IMR-90 (cell line): ENCODE measurements at regions not wholly inside any gene's neighbourhood (a gene's known extent, or its start where the extent isn't known, plus 50 kb on each side); places are given as distances from the start of the nearest gene placed in this dataset.

Experiments
- ATAC-seq: fragments of 200-7000 bp; cut with Tn5 transposase; 2 replicates; pipeline ENCODE4 v1.9.1; 2020; ENCODE audit warnings: low read depth, mild to moderate bottlenecking, moderate library complexity
- BruUV-seq: library from RNA; stranded (reverse); fragments of 400-500 nt; replicated peaks from 2 replicates; lab custom pipeline; 2021; lab: Mats Ljungman, UMichigan
- CTCF ChIA-PET: fragments of 300-600 bp; formaldehyde crosslinking; extraction: SDS; loops from one replicate; lab custom pipeline; 2021; ENCODE audit warnings: antibody characterized with exemption; lab: Yijun Ruan, JAX
- POLR2A ChIA-PET: fragments of 300-600 bp; sonication (Branson Sonifier 250); formaldehyde crosslinking; loops from one replicate; lab custom pipeline; 2022; ENCODE audit warnings: antibody characterized with exemption; ENCODE audit not compliant: unreplicated experiment; lab: Charles Lee
- DNase-seq: peaks from one replicate; pipeline ENCODE4 v3.0.0; 2013
- H2AFZ ChIP-seq: replicated peaks from 2 replicates; pipeline ENCODE3; 2013; ENCODE audit warnings: low read length, mild to moderate bottlenecking; ENCODE audit not compliant: poor library complexity
- H2AK5ac ChIP-seq: 2 replicates; pipeline ENCODE4 v1.6.1; 2013; ENCODE audit warnings: low read depth, low read length, inconsistent platforms
- H2AK9ac ChIP-seq: replicated peaks from 2 replicates; pipeline ENCODE3; 2013; ENCODE audit warnings: mild to moderate bottlenecking, low read depth, low read length, moderate library complexity; ENCODE audit not compliant: poor library complexity
- H2BK120ac ChIP-seq: 2 replicates; pipeline ENCODE4 v1.6.1; 2013; ENCODE audit warnings: low read depth, low read length, inconsistent platforms
- H2BK15ac ChIP-seq: 3 replicates; pipeline ENCODE4 v1.6.1; 2013; ENCODE audit warnings: low read depth, low read length, inconsistent platforms
- H2BK20ac ChIP-seq: 2 replicates; pipeline ENCODE4 v1.6.1; 2013; ENCODE audit warnings: low read depth, mild to moderate bottlenecking, inconsistent platforms, low read length, moderate library complexity
- H2BK5ac ChIP-seq: 2 replicates; pipeline ENCODE4 v1.6.1; 2013; ENCODE audit warnings: mild to moderate bottlenecking, low read depth, low read length, inconsistent platforms; ENCODE audit not compliant: poor library complexity, severe bottlenecking
- H3K14ac ChIP-seq: replicated peaks from 2 replicates; pipeline ENCODE4 v1.6.1; 2013; ENCODE audit warnings: low read depth, low read length, inconsistent platforms
- H3K18ac ChIP-seq: 2 replicates; pipeline ENCODE4 v1.6.1; 2013; ENCODE audit warnings: low read depth, low read length, control low read depth
- H3K23ac ChIP-seq: 2 replicates; pipeline ENCODE4 v1.6.1; 2013; ENCODE audit warnings: low read depth, low read length, inconsistent platforms
- H3K27ac ChIP-seq: 2 replicates; pipeline ENCODE4 v1.5.1; 2013; ENCODE audit warnings: mild to moderate bottlenecking, control low read depth, low read length; ENCODE audit not compliant: insufficient read depth
- H3K27me3 ChIP-seq: 2 replicates; pipeline ENCODE4 v1.6.1; 2013; ENCODE audit warnings: low read length; ENCODE audit not compliant: control insufficient read depth, insufficient read depth
- H3K36me3 ChIP-seq: 2 replicates; pipeline ENCODE4 v1.6.1; 2013; ENCODE audit warnings: low read length, mixed read lengths; ENCODE audit not compliant: control insufficient read depth, insufficient read depth
- H3K4ac ChIP-seq: 2 replicates; pipeline ENCODE4 v1.6.1; 2013; ENCODE audit warnings: low read depth, low read length, inconsistent platforms
- H3K4me1 ChIP-seq: 2 replicates; pipeline ENCODE4 v1.6.1; 2013; ENCODE audit warnings: low read length, mixed read lengths; ENCODE audit not compliant: control insufficient read depth, insufficient read depth
- H3K4me2 ChIP-seq: 2 replicates; pipeline ENCODE4 v1.6.1; 2013; ENCODE audit warnings: low read depth, mild to moderate bottlenecking, control low read depth, low read length, moderate library complexity
- H3K4me3 ChIP-seq: 2 replicates; pipeline ENCODE4 v1.5.1; 2013; ENCODE audit warnings: low read depth, mild to moderate bottlenecking, control low read depth, low read length, moderate library complexity; ENCODE audit not compliant: insufficient read depth
- H3K56ac ChIP-seq: 2 replicates; pipeline ENCODE4 v1.6.1; 2013; ENCODE audit warnings: low read length, inconsistent platforms; ENCODE audit not compliant: insufficient read depth; ENCODE audit errors: extremely low read depth
- H3K79me1 ChIP-seq, 2 experiments: 2 replicates each; pipeline ENCODE4 v1.6.1; 2013; ENCODE audit warnings: low read length in 2 of 2, inconsistent platforms in 1 of 2, low read depth in 1 of 2
- H3K9ac ChIP-seq: 2 replicates; pipeline ENCODE4 v1.6.1; 2013; ENCODE audit warnings: low read depth, low read length, control low read depth
- H3K9me1 ChIP-seq: 2 replicates; pipeline ENCODE4 v1.6.1; 2013; ENCODE audit warnings: low read length, inconsistent platforms; ENCODE audit not compliant: insufficient read depth
- H3K9me3 ChIP-seq: 2 replicates; pipeline ENCODE4 v1.6.1; 2013; ENCODE audit warnings: low read length; ENCODE audit not compliant: control insufficient read depth, insufficient read depth
- H4K20me1 ChIP-seq: 2 replicates; pipeline ENCODE4 v1.6.1; 2013; ENCODE audit warnings: low read length, inconsistent platforms; ENCODE audit not compliant: insufficient read depth
- H4K5ac ChIP-seq: 2 replicates; pipeline ENCODE4 v1.6.1; 2013; ENCODE audit warnings: mild to moderate bottlenecking, low read depth, low read length, control low read depth
- H4K8ac ChIP-seq, 2 experiments: 2 replicates each; pipeline ENCODE4 v1.6.1; 2013; ENCODE audit warnings: low read depth in 2 of 2, low read length in 2 of 2, control low read depth in 1 of 2, inconsistent platforms in 1 of 2
- H4K91ac ChIP-seq: 2 replicates; pipeline ENCODE4 v1.6.1; 2013; ENCODE audit warnings: low read depth, low read length, inconsistent platforms; ENCODE audit not compliant: insufficient read depth
- BHLHE40 ChIP-seq: fragments of 150-350 bp; IDR thresholded peaks from 2 replicates; pipeline ENCODE4 v1.6.1; 2016; ENCODE audit warnings: mild to moderate bottlenecking, low read depth, low read length
- CEBPB ChIP-seq: IDR thresholded peaks from 2 replicates; pipeline ENCODE4 v1.6.1; 2012; ENCODE audit warnings: low read depth, low read length, improper control_type of control experiment
- CTCF ChIP-seq: conservative IDR thresholded peaks from 2 replicates; pipeline ENCODE4 v1.5.1; 2012; ENCODE audit warnings: mild to moderate bottlenecking, low read depth, low read length, improper control_type of control experiment
- MAZ ChIP-seq: IDR thresholded peaks from 2 replicates; pipeline ENCODE4 v1.6.1; 2012; ENCODE audit warnings: low read depth, mild to moderate bottlenecking, low read length, improper control_type of control experiment, moderate library complexity, borderline replicate concordance
- NFE2L2 ChIP-seq: fragments of 150-350 bp; IDR thresholded peaks from 2 replicates; pipeline ENCODE4 v1.6.1; 2016; ENCODE audit warnings: low read depth, mild to moderate bottlenecking, low read length
- POLR2A ChIP-seq: IDR thresholded peaks from 2 replicates; pipeline ENCODE4 v1.6.1; 2012; ENCODE audit warnings: mild to moderate bottlenecking, low read depth, low read length
- RAD21 ChIP-seq: IDR thresholded peaks from 2 replicates; pipeline ENCODE4 v1.6.1; 2012; ENCODE audit warnings: low read length, improper control_type of control experiment
- RCOR1 ChIP-seq: IDR thresholded peaks from 2 replicates; pipeline ENCODE4 v1.6.1; 2012; ENCODE audit warnings: mild to moderate bottlenecking, low read length, improper control_type of control experiment; ENCODE audit not compliant: insufficient replicate concordance
- WGBS, 2 experiments: methylation state at CpG; one replicate each; pipeline versions ENCODE4 v1.1.5 to v1.1.7; 2013; ENCODE audit warnings: missing lambda C conversion rate in 2 of 2; ENCODE audit not compliant: insufficient read length in 1 of 2; ENCODE audit errors: extremely low coverage in 2 of 2; 5-methylcytosine and 5-hydroxymethylcytosine counted together
- dilution Hi-C: fragments of 300-500 bp; cut with HindIII; formaldehyde crosslinking; loops from one replicate; pipeline ENCODE4 v1.14.3; 2018; ENCODE audit warnings: low sequenced_read_pairs; ENCODE audit not compliant: unreplicated experiment
- in situ Hi-C: fragments of 300-500 bp; cut with MboI; formaldehyde crosslinking; loops from 3 replicates; pipeline ENCODE4 v1.14.3; 2019; ENCODE audit warnings: low sequenced_read_pairs, inconsistent platforms, mixed read lengths
- intact Hi-C: fragments of 100-400 bp; cut with micrococcal nuclease; formaldehyde crosslinking; loops from 2 replicates; pipeline ENCODE4 v1.10.0; 2022

GRCh38 chr22:19640306-19640705 lies 74.0 kb upstream of the SEPTIN5 start:
- intact Hi-C loops = no loop called here
- ChIA-PET CTCF (no interaction called here), POLR2A (no interaction called here)
- Histone ChIP-seq H2AFZ (no peak overlapping the region), H2BK5ac (no peak overlapping the region), H4K8ac (no peak overlapping the region), H3K4me1 (no peaks in the 10 kb centered on the region), H3K4me3 (no peak overlapping the region), H4K5ac (no peak overlapping the region), H4K91ac (no peak overlapping the region), H3K9me3 (0 out of 2 replicates have a peak, but pooled peaks cover 2% of the 10 kb centered on the region), H2AK9ac (no peak overlapping the region), H2BK15ac (no peak overlapping the region), H3K23ac (no peak overlapping the region), H3K4me2 (no peak overlapping the region), H2BK20ac (no peak overlapping the region), H3K9me1 (no peaks in the 10 kb centered on the region), H3K14ac (no peak overlapping the region), H3K18ac (no peak overlapping the region), H2AK5ac (no peak overlapping the region), H3K79me1 (no peaks in the 10 kb centered on the region), H3K56ac (no peak overlapping the region), H3K36me3 (no peaks in the 10 kb centered on the region), H2BK120ac (no peak overlapping the region), H3K27me3 (peaks cover 37% of the 10 kb centered on the region), H3K9ac (no peak overlapping the region), H4K20me1 (no peaks in the 10 kb centered on the region), H3K27ac (no peak overlapping the region), H3K4ac (no peak overlapping the region)
- no TSS peak for BruUV-seq
- in situ Hi-C loops = no loop called here
- DNase-seq = no peak
- ATAC-seq = no peak
- TF ChIP-seq CTCF (no peak), MAZ (no peak), NFE2L2 (no peak), CEBPB (no peak), BHLHE40 (no peak), RCOR1 (no peak), RAD21 (no peak), POLR2A (no peak)
- dilution Hi-C loops = no loop called here
- WGBS, 2 experiments = 100% methylated on average over 1 of the region's 4 CpGs; no CpG with 5 or more reads in 1 of the 2 experiments
